ENCODE measurements at regions not wholly inside any gene's neighbourhood (a gene's known extent, or its start where the extent isn't known, plus 50 kb on each side); places are given as distances from the start of the nearest gene placed in this dataset.

- Histone ChIP-seq H3K36me3 (no peaks in the 10 kb centered on the region), H3K9ac (ENCODE audit: low read depth in 2 of 2, low read length in 2 of 2) (no peak overlapping the region)
Observed at GRCh38 chr4:184899261-184900134, 73.7 kb upstream of the ACSL1 start.

GRCh38 chr4:184900184-184900583 is 74.4 kb upstream of the ACSL1 start:
- no peak overlapping the region for H3K27ac ChIP-seq

More at GRCh38 chr4:184899261-184900134, 73.7 kb upstream of the ACSL1 start:
- no peak overlapping the region for H3K27ac ChIP-seq
- H3K4me3 ChIP-seq, result no peak overlapping the region
- H3K9me3 ChIP-seq, result no peaks in the 10 kb centered on the region
- no peak for TF ChIP-seq CTCF (IDR thresholded peaks at IDR 0.05)
- H3K27me3 ChIP-seq, result no peaks in the 10 kb centered on the region
- peak; percentile 26 for DNase-seq
- H3K4me1 ChIP-seq, result no peaks in the 10 kb centered on the region
- intact Hi-C loops (cut with DNase I), result no loop called here

GRCh38 chr4:184902550-184902949 is 76.8 kb upstream of the ACSL1 start:
- Histone ChIP-seq H3K27ac (no peak overlapping the region), H3K36me3 (no peaks in the 10 kb centered on the region), H3K9me3 (no peaks in the 10 kb centered on the region), H3K27me3 (no peaks in the 10 kb centered on the region), H3K9ac (ENCODE audit: low read depth in 2 of 2, low read length in 2 of 2) (no peak overlapping the region), H3K4me3 (no peak overlapping the region), H3K4me1 (no peaks in the 10 kb centered on the region)
- TF ChIP-seq CTCF (IDR thresholded peaks at IDR 0.05), result no peak
- intact Hi-C loops (cut with DNase I), result no loop called here
- no peak for DNase-seq

More at GRCh38 chr4:184900184-184900583, 74.4 kb upstream of the ACSL1 start:
- no peaks in the 10 kb centered on the region for H3K9me3 ChIP-seq
- intact Hi-C loops (cut with DNase I), result no loop called here
- H3K4me1 ChIP-seq, result no peaks in the 10 kb centered on the region
- TF ChIP-seq CTCF (IDR thresholded peaks at IDR 0.05), result no peak
- H3K9ac ChIP-seq (ENCODE audit: low read depth in 2 of 2, low read length in 2 of 2), result no peak overlapping the region
- H3K36me3 ChIP-seq, result no peaks in the 10 kb centered on the region
- no peak overlapping the region for H3K4me3 ChIP-seq
- DNase-seq, result no peak
- H3K27me3 ChIP-seq, result no peaks in the 10 kb centered on the region

GRCh38 chr4:184906480-184907097 is 80.8 kb upstream of the ACSL1 start:
- H3K27ac ChIP-seq, result no peak overlapping the region
- no peaks in the 10 kb centered on the region for H3K9me3 ChIP-seq
- no peak for DNase-seq
- H3K4me3 ChIP-seq, result no peak overlapping the region
- TF ChIP-seq CTCF (IDR thresholded peaks at IDR 0.05), result no peak
- no peaks in the 10 kb centered on the region for H3K4me1 ChIP-seq
- H3K9ac ChIP-seq (ENCODE audit: low read depth in 2 of 2, low read length in 2 of 2), result no peak overlapping the region
- intact Hi-C loops (cut with DNase I), result no loop called here
- H3K36me3 ChIP-seq, result no peaks in the 10 kb centered on the region
- H3K27me3 ChIP-seq, result no peaks in the 10 kb centered on the region

- TF ChIP-seq CTCF (IDR thresholded peaks at IDR 0.05), result no peak
- Histone ChIP-seq H3K36me3 (no peaks in the 10 kb centered on the region), H3K27ac (no peak overlapping the region), H3K4me3 (no peak overlapping the region), H3K9me3 (no peaks in the 10 kb centered on the region), H3K27me3 (no peaks in the 10 kb centered on the region), H3K9ac (ENCODE audit: low read depth in 2 of 2, low read length in 2 of 2) (no peak overlapping the region), H3K4me1 (no peaks in the 10 kb centered on the region)
- intact Hi-C loops (cut with DNase I), result no loop called here
- DNase-seq, result no peak
Observed at GRCh38 chr4:184907216-184907615, 81.4 kb upstream of the ACSL1 start.
